OCI-LY1 (cell line): ENCODE measurements at regions not wholly inside any gene's neighbourhood (a gene's known extent, or its start where the extent isn't known, plus 50 kb on each side); places are given as distances from the start of the nearest gene placed in this dataset.
"Not testable (repeated sequence)": the region's sequence is repeated elsewhere in the genome, so short reads cannot be mapped to it uniquely, and the experiment has no call there.

Experiments
- H2AFZ ChIP-seq: fragments of 200-600 bp; sonication (generic), shearing (Covaris generic); 2 replicates; pipeline ENCODE4 v1.6.0; 2014; ENCODE audit warnings: antibody characterized with exemption, mild to moderate bottlenecking, low read length
- H3F3A ChIP-seq: fragments of 200-600 bp; sonication (generic), shearing (Covaris generic); 2 replicates; pipeline ENCODE4 v1.6.0; 2014; ENCODE audit warnings: mild to moderate bottlenecking, antibody characterized with exemption, low read length, moderate library complexity; ENCODE audit not compliant: insufficient read depth
- H3K27ac ChIP-seq: fragments of 200-600 bp; sonication (generic); 2 replicates; pipeline ENCODE4 v1.5.1; 2014; ENCODE audit warnings: low read length, mixed run types, mild to moderate bottlenecking, low read depth; ENCODE audit not compliant: poor library complexity, severe bottlenecking
- H3K27me3 ChIP-seq: fragments of 200-600 bp; sonication (generic); 2 replicates; pipeline ENCODE4 v1.6.0; 2014; ENCODE audit warnings: antibody characterized with exemption, mild to moderate bottlenecking, low read length, moderate library complexity; ENCODE audit not compliant: insufficient read depth
- H3K36me3 ChIP-seq: fragments of 200-600 bp; sonication (generic); 2 replicates; pipeline ENCODE4 v1.6.1; 2014; ENCODE audit warnings: mild to moderate bottlenecking, antibody characterized with exemption, low read length, moderate library complexity, mixed read lengths; ENCODE audit not compliant: insufficient read depth
- H3K4me1 ChIP-seq: fragments of 200-600 bp; sonication (generic); 2 replicates; pipeline ENCODE4 v1.5.1; 2014; ENCODE audit warnings: mild to moderate bottlenecking, low read length, moderate library complexity; ENCODE audit not compliant: insufficient read depth, severe bottlenecking
- H3K4me2 ChIP-seq: fragments of 200-600 bp; sonication (generic), shearing (Covaris generic); 2 replicates; pipeline ENCODE4 v1.6.1; 2014; ENCODE audit warnings: low read length
- H3K4me3 ChIP-seq: fragments of 200-600 bp; sonication (generic); 2 replicates; pipeline ENCODE4 v1.5.1; 2014; ENCODE audit warnings: low read length, low read depth, mild to moderate bottlenecking, mixed read lengths; ENCODE audit not compliant: poor library complexity, severe bottlenecking
- H3K79me2 ChIP-seq: fragments of 200-600 bp; shearing (Covaris generic); 2 replicates; pipeline ENCODE4 v1.6.1; 2016; ENCODE audit warnings: mixed run types, low read length, mixed read lengths; ENCODE audit not compliant: insufficient read depth
- H3K9ac ChIP-seq: fragments of 200-600 bp; sonication (generic), shearing (Covaris generic); 2 replicates; pipeline ENCODE4 v1.6.1; 2014; ENCODE audit warnings: mild to moderate bottlenecking, low read length, mixed read lengths
- H3K9me2 ChIP-seq: fragments of 200-600 bp; sonication (generic), shearing (Covaris generic); 2 replicates; pipeline ENCODE4 v1.6.1; 2014; ENCODE audit warnings: low read depth, mild to moderate bottlenecking, low read length, mixed read lengths
- H3K9me3 ChIP-seq: fragments of 200-600 bp; shearing (Covaris generic); 2 replicates; pipeline ENCODE4 v1.6.1; 2014; ENCODE audit warnings: low read length, mixed read lengths
- H4K20me1 ChIP-seq: fragments of 200-600 bp; sonication (generic), shearing (Covaris generic); 2 replicates; pipeline ENCODE4 v1.6.0; 2016; ENCODE audit warnings: mild to moderate bottlenecking, low read length; ENCODE audit not compliant: insufficient read depth
- EZH2 ChIP-seq: fragments of 200-600 bp; sonication (generic), shearing (Covaris generic); IDR thresholded peaks from 2 replicates; pipeline ENCODE4 v1.8.0; 2017; ENCODE audit warnings: borderline replicate concordance, mixed run types, mild to moderate bottlenecking, antibody characterized with exemption, low read length, moderate library complexity, mixed read lengths
- TF ChIP-seq, protein P1 (sequence below): fragments of 200-600 bp; sonication (generic), shearing (Covaris generic); IDR thresholded peaks from 2 replicates; pipeline ENCODE4 v1.5.1; 2017; ENCODE audit warnings: mild to moderate bottlenecking, antibody characterized with exemption, low read length, moderate library complexity, mixed read lengths

DNA sequence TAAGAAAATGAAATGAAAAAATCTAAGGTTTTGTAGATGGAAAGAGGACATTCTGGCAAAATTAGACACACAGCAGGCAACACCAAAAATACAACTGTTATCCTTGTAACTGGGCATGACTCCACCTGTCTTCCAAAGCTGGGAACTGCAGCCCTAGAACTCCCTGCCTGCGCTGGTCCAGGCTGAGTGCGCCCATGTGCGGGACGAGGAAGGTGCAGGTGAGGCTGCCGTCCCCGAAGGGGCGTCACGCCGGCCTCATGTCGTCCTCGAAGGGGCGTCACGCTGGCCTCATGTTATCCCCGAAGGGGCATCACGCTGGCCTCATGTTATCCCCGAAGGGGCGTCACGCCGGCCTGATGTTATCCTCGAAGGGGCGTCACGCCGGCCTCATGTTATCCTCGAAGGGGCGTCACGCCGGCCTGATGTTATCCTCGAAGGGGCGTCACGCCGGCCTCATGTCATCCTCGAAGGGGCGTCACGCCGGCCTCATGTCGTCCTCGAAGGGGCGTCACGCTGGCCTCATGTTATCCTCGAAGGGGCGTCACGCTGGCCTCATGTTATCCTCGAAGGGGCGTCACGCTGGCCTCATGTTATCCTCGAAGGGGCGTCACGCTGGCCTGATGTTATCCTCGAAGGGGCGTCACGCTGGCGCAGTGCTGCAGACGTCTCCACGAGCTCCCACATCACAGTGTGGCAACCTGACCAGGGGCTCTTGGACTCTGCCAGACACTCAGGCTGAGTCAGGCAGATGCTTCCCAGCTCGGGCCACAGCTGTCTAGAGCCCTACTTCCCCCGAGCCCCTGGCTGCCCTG is 100.3 kb upstream of the SALL3 start:
- H3F3A ChIP-seq, H3K4me2 ChIP-seq, H3K36me3 ChIP-seq, H3K4me1 ChIP-seq, H3K9me3 ChIP-seq, H3K27ac ChIP-seq, H3K9me2 ChIP-seq, H3K4me3 ChIP-seq, H4K20me1 ChIP-seq, H3K79me2 ChIP-seq, H3K9ac ChIP-seq, H3K27me3 ChIP-seq, H2AFZ ChIP-seq: not testable (repeated sequence)
- TF ChIP-seq, protein P1, sequence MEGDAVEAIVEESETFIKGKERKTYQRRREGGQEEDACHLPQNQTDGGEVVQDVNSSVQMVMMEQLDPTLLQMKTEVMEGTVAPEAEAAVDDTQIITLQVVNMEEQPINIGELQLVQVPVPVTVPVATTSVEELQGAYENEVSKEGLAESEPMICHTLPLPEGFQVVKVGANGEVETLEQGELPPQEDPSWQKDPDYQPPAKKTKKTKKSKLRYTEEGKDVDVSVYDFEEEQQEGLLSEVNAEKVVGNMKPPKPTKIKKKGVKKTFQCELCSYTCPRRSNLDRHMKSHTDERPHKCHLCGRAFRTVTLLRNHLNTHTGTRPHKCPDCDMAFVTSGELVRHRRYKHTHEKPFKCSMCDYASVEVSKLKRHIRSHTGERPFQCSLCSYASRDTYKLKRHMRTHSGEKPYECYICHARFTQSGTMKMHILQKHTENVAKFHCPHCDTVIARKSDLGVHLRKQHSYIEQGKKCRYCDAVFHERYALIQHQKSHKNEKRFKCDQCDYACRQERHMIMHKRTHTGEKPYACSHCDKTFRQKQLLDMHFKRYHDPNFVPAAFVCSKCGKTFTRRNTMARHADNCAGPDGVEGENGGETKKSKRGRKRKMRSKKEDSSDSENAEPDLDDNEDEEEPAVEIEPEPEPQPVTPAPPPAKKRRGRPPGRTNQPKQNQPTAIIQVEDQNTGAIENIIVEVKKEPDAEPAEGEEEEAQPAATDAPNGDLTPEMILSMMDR = peak; percentile 41; the same call in 1 of the 2 replicates

DNA sequence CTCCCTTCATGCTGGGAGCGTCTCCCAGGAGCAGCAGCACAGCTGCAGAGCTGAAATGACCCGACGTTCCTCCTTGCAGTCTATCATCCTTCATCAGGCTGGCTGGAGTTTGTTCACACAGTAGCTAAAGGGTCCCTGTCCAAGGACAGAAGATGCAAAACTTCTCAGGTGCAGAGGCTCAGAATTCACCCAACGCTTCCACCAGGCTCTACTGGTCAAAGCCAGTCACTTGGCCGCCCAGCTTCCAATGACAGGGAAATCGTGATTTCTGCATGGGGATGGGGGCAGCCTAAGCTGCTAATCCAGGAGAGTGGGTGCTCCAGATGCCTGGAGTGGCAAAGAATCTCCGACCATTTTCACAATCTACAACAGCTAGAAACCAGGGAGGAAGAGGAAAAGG is 97.0 kb upstream of the SALL3 start:
- Histone ChIP-seq H3K9me2 (no peaks in the 10 kb centered on the region), H3K4me2 (no peak overlapping the region), H3F3A (no peaks in the 10 kb centered on the region), H3K27me3 (no peaks in the 10 kb centered on the region), H3K79me2 (no peaks in the 10 kb centered on the region), H2AFZ (no peak overlapping the region), H3K27ac (no peak overlapping the region), H4K20me1 (no peaks in the 10 kb centered on the region), H3K36me3 (no peaks in the 10 kb centered on the region), H3K9ac (no peak overlapping the region), H3K4me3 (no peak overlapping the region), H3K4me1 (no peaks in the 10 kb centered on the region), H3K9me3 (no peaks in the 10 kb centered on the region)
- TF ChIP-seq, protein P1 = no peak
- no peak for TF ChIP-seq EZH2

DNA sequence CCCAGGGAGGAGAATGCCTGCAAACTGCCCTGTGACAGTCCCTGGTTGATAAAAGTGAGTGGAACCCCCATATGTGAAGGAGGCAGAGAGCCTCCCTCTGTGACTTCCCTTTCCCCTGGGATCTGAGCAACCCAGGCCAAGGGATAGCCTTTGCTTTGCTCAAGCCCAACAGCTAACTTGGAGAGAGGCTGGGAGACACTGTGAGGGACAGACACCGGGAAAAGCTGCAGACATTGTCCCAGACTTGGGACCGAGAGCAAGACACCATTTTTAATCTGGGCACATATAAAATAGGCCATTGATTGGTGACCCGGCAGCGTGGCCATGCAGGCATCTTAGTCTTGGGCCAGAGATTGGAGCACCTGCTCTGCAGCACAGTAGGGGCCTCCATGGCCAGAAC is 96.1 kb upstream of the SALL3 start:
- no peaks in the 10 kb centered on the region for H3K79me2 ChIP-seq
- TF ChIP-seq, protein P1 = no peak
- no peak for TF ChIP-seq EZH2
- no peak overlapping the region for H3K4me2 ChIP-seq
- H3K4me1 ChIP-seq = no peaks in the 10 kb centered on the region
- H3K9me2 ChIP-seq = no peaks in the 10 kb centered on the region
- H2AFZ ChIP-seq = no peak overlapping the region
- H3K4me3 ChIP-seq = no peak overlapping the region
- H3K9ac ChIP-seq = no peak overlapping the region
- H3K36me3 ChIP-seq = no peaks in the 10 kb centered on the region
- no peaks in the 10 kb centered on the region for H4K20me1 ChIP-seq
- no peaks in the 10 kb centered on the region for H3K27me3 ChIP-seq
- no peaks in the 10 kb centered on the region for H3K9me3 ChIP-seq
- no peaks in the 10 kb centered on the region for H3F3A ChIP-seq
- H3K27ac ChIP-seq = no peak overlapping the region
